WTC11 (cell line): ENCODE measurements at regions not wholly inside any gene's neighbourhood (a gene's known extent, or its start where the extent isn't known, plus 50 kb on each side); places are given as distances from the start of the nearest gene placed in this dataset.
A peak's percentile ranks its signal among the peaks of the same experiment; 100 is the strongest.
"Not testable (repeated sequence)": the region's sequence is repeated elsewhere in the genome, so short reads cannot be mapped to it uniquely, and the experiment has no call there.

Source experiments
- ATAC-seq: fragments of 200-7000 bp; cut with Tn5 transposase; 2 replicates; pipeline ENCODE4 v1.10.0; 2021; ENCODE audit warnings: mild to moderate bottlenecking, moderate library complexity
- CTCF ChIA-PET: fragments of 300-600 bp; sonication (Branson Sonifier 250); formaldehyde crosslinking; loops from one replicate; lab custom pipeline; 2021; ENCODE audit warnings: antibody characterized with exemption; lab: Charles Lee
- POLR2A ChIA-PET: fragments of 350-600 bp; sonication (Branson Sonifier 250); formaldehyde crosslinking; loops from one replicate; lab custom pipeline; 2021; ENCODE audit warnings: antibody characterized with exemption; lab: Charles Lee
- DNase-seq: peaks from one replicate; pipeline ENCODE4 v3.0.0; 2021; ENCODE audit warnings: low spot score
- H3K27ac Mint-ChIP-seq: 2 replicates; pipeline ENCODE4 v1.8.0; 2021; ENCODE audit warnings: mixed read lengths
- H3K27me3 Mint-ChIP-seq: 2 replicates; pipeline ENCODE4 v1.8.0; 2021; ENCODE audit warnings: low read depth, mild to moderate bottlenecking, moderate library complexity, mixed read lengths
- H3K36me3 Mint-ChIP-seq: 2 replicates; pipeline ENCODE4 v1.8.0; 2021; ENCODE audit warnings: mixed read lengths
- H3K4me1 Mint-ChIP-seq: 2 replicates; pipeline ENCODE4 v1.8.0; 2022; ENCODE audit warnings: mixed read lengths
- H3K4me3 Mint-ChIP-seq: 2 replicates; pipeline ENCODE4 v1.8.0; 2021; ENCODE audit warnings: mild to moderate bottlenecking, moderate library complexity, mixed read lengths
- H3K9me3 Mint-ChIP-seq: 2 replicates; pipeline ENCODE4 v1.8.0; 2021; ENCODE audit warnings: mixed read lengths
- CBFB ChIP-seq: sonication (generic); formaldehyde crosslinking; IDR thresholded peaks from 2 replicates; pipeline ENCODE4 v1.8.1; 2022; ENCODE audit warnings: mild to moderate bottlenecking, low read depth, missing genetic modification reagents
- E2F5 ChIP-seq: sonication (generic); formaldehyde crosslinking; IDR thresholded peaks from 2 replicates; pipeline ENCODE4 v1.8.1; 2022; ENCODE audit warnings: mild to moderate bottlenecking, moderate library complexity, missing genetic modification reagents
- GABPB1 ChIP-seq: sonication (generic); formaldehyde crosslinking; IDR thresholded peaks from 2 replicates; pipeline ENCODE4 v1.8.1; 2023; ENCODE audit warnings: mild to moderate bottlenecking, missing genetic modification reagents
- GRHL2 ChIP-seq: fragments of 250-450 bp; sonication (Bioruptor Pico); IDR thresholded peaks from 2 replicates; pipeline ENCODE4 v1.8.0; 2022; ENCODE audit warnings: mild to moderate bottlenecking, moderate library complexity; ENCODE audit not compliant: insufficient replicate concordance, severe bottlenecking
- HMGA2 ChIP-seq: fragments of 250-450 bp; sonication (Bioruptor Pico); IDR thresholded peaks from 2 replicates; pipeline ENCODE4 v1.4.0; 2021; ENCODE audit warnings: mild to moderate bottlenecking, moderate library complexity
- JAZF1 ChIP-seq: fragments of 250-450 bp; sonication (Bioruptor Pico); IDR thresholded peaks from 2 replicates; pipeline ENCODE4 v1.9.0; 2021; ENCODE audit warnings: moderate library complexity, mild to moderate bottlenecking, inconsistent platforms
- KAT7 ChIP-seq: sonication (generic); formaldehyde crosslinking; IDR thresholded peaks from 2 replicates; pipeline ENCODE4 v1.8.1; 2023; ENCODE audit warnings: missing genetic modification reagents, mild to moderate bottlenecking, borderline replicate concordance
- NR1H2 ChIP-seq: sonication (generic); formaldehyde crosslinking; IDR thresholded peaks from 2 replicates; pipeline ENCODE4 v1.9.0; 2021; ENCODE audit warnings: mild to moderate bottlenecking, moderate library complexity, missing genetic modification reagents
- NR2C2 ChIP-seq: sonication (generic); formaldehyde crosslinking; IDR thresholded peaks from 2 replicates; pipeline ENCODE4 v1.8.0; 2022; ENCODE audit warnings: mild to moderate bottlenecking, missing genetic modification reagents
- RELA ChIP-seq: sonication (generic); formaldehyde crosslinking; IDR thresholded peaks from 2 replicates; pipeline ENCODE4 v1.8.1; 2022; ENCODE audit warnings: missing genetic modification reagents, mild to moderate bottlenecking, borderline replicate concordance
- TCF7 ChIP-seq: sonication (generic); formaldehyde crosslinking; IDR thresholded peaks from 2 replicates; pipeline ENCODE4 v1.8.0; 2022; ENCODE audit warnings: mild to moderate bottlenecking, low read depth, missing genetic modification reagents, moderate library complexity
- ZBTB21 ChIP-seq: sonication (generic); formaldehyde crosslinking; IDR thresholded peaks from 2 replicates; pipeline ENCODE4 v1.8.1; 2023; ENCODE audit warnings: mild to moderate bottlenecking, missing genetic modification reagents, borderline replicate concordance
- ZNF121 ChIP-seq: sonication (generic); formaldehyde crosslinking; IDR thresholded peaks from 2 replicates; pipeline ENCODE4 v1.8.0; 2023; ENCODE audit warnings: missing genetic modification reagents
- ZNF219 ChIP-seq: sonication (generic); formaldehyde crosslinking; IDR thresholded peaks from 2 replicates; pipeline ENCODE4 v1.8.0; 2023; ENCODE audit warnings: missing genetic modification reagents, mild to moderate bottlenecking, borderline replicate concordance
- ZNF416 ChIP-seq: fragments of 250-450 bp; sonication (Bioruptor Pico); IDR thresholded peaks from 2 replicates; pipeline ENCODE4 v1.9.0; 2021; ENCODE audit warnings: mild to moderate bottlenecking, inconsistent platforms
- TF ChIP-seq, protein P1 (sequence below): sonication (generic); formaldehyde crosslinking; IDR thresholded peaks from 2 replicates; pipeline ENCODE4 v1.8.0; 2022; ENCODE audit warnings: mild to moderate bottlenecking, missing genetic modification reagents
- TF ChIP-seq, protein P2 (sequence below): sonication (generic); formaldehyde crosslinking; IDR thresholded peaks from 2 replicates; pipeline ENCODE4 v1.8.0; 2022; ENCODE audit warnings: mild to moderate bottlenecking, missing genetic modification reagents
- TF ChIP-seq, protein P3 (sequence below): sonication (generic); formaldehyde crosslinking; IDR thresholded peaks from 2 replicates; pipeline ENCODE4 v1.8.1; 2023; ENCODE audit warnings: mild to moderate bottlenecking, missing genetic modification reagents
- TF ChIP-seq, protein P4 (sequence below): sonication (generic); formaldehyde crosslinking; IDR thresholded peaks from 2 replicates; pipeline ENCODE4 v1.8.1; 2022; ENCODE audit warnings: low read depth, missing genetic modification reagents, borderline replicate concordance

DNA sequence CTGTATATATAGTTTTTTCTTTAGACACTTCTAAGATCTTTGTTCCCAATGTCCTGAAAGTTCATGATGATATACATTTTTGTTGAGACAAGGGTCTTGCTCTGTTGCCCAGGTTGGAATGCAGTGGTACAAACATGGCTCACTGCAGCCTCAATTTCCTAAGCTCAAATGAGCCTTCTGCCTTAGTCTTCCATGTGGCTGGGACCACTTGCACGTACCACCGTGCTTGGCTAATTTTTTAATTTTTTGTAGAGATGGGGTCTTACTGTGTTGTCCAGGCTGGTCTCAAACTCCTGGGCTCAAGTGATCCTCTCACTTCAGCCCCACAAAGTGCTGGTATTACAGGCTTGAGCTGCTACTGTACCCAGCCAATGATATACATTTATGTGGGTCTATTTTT, 132.9 kb upstream of the BCOR start:
- ATAC-seq (no peak), DNase-seq (no peak)
- TF ChIP-seq ZNF121 (CRISPR knock-in tag) = peak; percentile 14; the same call in 1 of the 2 replicates
- TF ChIP-seq TCF7 (CRISPR knock-in tag) = no peak
- TF ChIP-seq GABPB1 = no peak
- no peak for TF ChIP-seq CBFB (CRISPR knock-in tag)
- POLR2A ChIA-PET = no interaction called here
- Mint-ChIP-seq H3K27me3 (no peaks in the 10 kb centered on the region), H3K27ac (no peak overlapping the region), H3K4me1 (no peaks in the 10 kb centered on the region), H3K9me3 (no peaks in the 10 kb centered on the region), H3K36me3 (no peaks in the 10 kb centered on the region), H3K4me3 (no peak overlapping the region)
- CTCF ChIA-PET = no interaction called here

DNA sequence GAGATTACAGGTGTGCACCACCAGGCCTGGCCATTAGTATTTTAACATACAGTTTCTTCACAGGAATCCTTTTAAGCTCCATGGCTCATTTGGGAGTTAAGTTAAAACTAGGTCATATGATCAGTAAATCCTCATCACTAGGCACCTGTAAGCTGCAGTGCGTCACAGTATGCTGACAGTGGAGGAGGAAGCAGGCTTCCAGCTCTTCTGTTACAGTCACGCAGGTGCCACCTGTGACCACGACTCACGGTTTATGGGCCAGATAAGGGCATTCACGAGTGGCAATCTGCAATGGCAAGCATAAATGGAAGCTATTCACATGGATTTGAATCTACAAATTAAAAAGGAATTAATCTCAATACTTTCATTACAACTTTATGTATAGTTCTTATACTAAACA, 129.4 kb upstream of the BCOR start:
- POLR2A ChIA-PET = no interaction called here
- Mint-ChIP-seq H3K4me3 (no peak overlapping the region), H3K36me3 (no peaks in the 10 kb centered on the region), H3K27ac (no peak overlapping the region), H3K9me3 (0 out of 2 replicates have a peak, but pooled peaks cover 5% of the 10 kb centered on the region), H3K27me3 (peaks cover 2% of the 10 kb centered on the region; the same call in 1 of the 2 replicates), H3K4me1 (no peaks in the 10 kb centered on the region)
- CTCF ChIA-PET = no interaction called here
- DNase-seq = no peak
- no peak for ATAC-seq
- TF ChIP-seq E2F5 (CRISPR knock-in tag) = no peak
- TF ChIP-seq, all 79 proteins: peak for 0

DNA sequence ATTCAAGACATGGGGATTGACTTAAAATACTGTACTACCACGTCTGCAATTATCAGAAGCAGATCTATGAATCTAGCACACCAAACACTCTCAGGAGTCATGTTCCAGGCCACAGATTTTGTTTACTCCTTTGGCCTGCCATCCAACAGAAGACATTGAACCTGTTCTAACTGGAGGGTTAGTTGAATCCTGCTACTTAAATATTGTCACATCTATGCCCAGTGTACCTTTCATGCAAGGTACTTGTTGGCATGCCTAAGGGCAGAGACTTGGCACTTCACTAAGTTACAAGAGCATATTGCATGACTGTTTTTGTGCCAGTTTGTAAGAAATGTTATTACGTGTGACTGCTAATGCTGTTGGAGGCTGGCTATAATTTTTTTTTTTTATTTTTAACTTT, 126.9 kb upstream of the BCOR start:
- ATAC-seq = no peak
- H3K4me3 Mint-ChIP-seq = no peak overlapping the region
- no peak for DNase-seq
- H3K27me3 Mint-ChIP-seq = peaks cover 2% of the 10 kb centered on the region; the same call in 1 of the 2 replicates
- H3K9me3 Mint-ChIP-seq = 0 out of 2 replicates have a peak, but pooled peaks cover 10% of the 10 kb centered on the region
- TF ChIP-seq, protein P1, sequence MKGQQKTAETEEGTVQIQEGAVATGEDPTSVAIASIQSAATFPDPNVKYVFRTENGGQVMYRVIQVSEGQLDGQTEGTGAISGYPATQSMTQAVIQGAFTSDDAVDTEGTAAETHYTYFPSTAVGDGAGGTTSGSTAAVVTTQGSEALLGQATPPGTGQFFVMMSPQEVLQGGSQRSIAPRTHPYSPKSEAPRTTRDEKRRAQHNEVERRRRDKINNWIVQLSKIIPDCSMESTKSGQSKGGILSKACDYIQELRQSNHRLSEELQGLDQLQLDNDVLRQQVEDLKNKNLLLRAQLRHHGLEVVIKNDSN (CRISPR knock-in tag) = no peak
- TF ChIP-seq, protein P2, sequence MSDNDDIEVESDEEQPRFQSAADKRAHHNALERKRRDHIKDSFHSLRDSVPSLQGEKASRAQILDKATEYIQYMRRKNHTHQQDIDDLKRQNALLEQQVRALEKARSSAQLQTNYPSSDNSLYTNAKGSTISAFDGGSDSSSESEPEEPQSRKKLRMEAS = no peak
- H3K4me1 Mint-ChIP-seq = no peaks in the 10 kb centered on the region
- peaks cover 2% of the 10 kb centered on the region; the same call in 1 of the 2 replicates for H3K36me3 Mint-ChIP-seq
- ChIA-PET POLR2A (no interaction called here), CTCF (no interaction called here)
- H3K27ac Mint-ChIP-seq = no peak overlapping the region

DNA sequence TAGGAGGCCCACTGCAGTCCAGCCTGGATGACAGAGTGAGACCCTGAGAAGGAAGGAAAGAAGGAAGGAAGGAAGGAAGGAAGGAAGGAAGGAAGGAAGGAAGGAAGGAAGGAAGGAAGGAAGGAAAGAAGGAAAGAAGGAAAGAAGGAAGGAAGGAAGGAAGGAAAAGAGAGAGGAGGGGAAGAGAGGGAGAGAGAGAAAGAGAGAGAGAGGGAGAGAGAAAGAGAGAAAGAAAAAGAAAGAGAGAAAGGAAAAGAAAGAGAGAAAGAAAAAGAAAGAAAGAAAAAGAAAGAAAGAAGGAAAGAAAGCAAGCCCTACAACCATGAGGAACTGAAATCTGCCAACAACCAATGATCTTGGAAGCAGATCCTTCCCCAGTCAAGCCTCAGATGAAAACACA, 124.9 kb upstream of the BCOR start:
- CTCF ChIA-PET, H3K36me3 Mint-ChIP-seq, H3K4me3 Mint-ChIP-seq, H3K4me1 Mint-ChIP-seq, ATAC-seq, H3K27ac Mint-ChIP-seq, POLR2A ChIA-PET, DNase-seq, H3K27me3 Mint-ChIP-seq: not testable (repeated sequence)
- 0 out of 2 replicates have a peak, but pooled peaks cover 10% of the 10 kb centered on the region for H3K9me3 Mint-ChIP-seq

GRCh38 chrX:40213092-40213491, 115.3 kb upstream of the BCOR start:
- H3K9me3 Mint-ChIP-seq = peaks cover 8% of the 10 kb centered on the region

DNA sequence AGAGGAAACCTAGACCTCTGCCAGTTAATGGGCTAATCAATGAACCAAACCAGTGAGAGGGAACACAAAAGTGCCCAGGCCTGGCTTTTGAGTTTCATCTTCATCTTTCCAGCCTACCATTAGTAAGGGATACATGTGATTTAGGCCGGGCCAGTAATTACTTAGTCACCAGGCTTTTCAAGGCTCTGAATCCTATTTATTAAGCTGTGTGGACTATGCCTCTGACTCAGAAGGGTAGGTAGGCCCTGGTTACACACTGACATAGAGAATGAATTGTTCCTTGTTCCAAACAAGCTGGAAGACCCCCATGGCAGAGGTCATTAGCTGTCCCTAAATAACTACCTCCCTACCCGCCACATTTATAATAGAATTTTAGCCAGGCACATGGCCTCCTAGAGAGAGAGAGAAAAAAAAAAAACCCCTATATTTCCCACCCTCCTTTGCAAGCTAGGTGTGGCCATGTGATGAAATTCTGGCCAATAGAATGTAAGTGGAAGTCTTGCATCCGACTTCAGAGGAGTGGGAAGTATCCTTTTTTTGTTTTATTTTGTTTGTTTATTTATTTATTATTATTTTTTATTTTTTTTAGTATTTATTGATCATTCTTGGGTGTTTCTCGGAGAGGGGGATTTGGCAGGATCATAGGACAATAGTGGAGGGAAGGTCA, 112.3 kb upstream of the BCOR start:
- Mint-ChIP-seq H3K9me3 (peaks cover 8% of the 10 kb centered on the region), H3K4me3 (no peak overlapping the region), H3K27me3 (peaks cover 3% of the 10 kb centered on the region; the same call in 1 of the 2 replicates), H3K4me1 (peaks cover 5% of the 10 kb centered on the region; the same call in 1 of the 2 replicates), H3K27ac (no peak overlapping the region), H3K36me3 (peaks cover 6% of the 10 kb centered on the region; the same call in 1 of the 2 replicates)
- ATAC-seq (no peak), DNase-seq (no peak)
- ChIA-PET POLR2A (no interaction called here), CTCF (no interaction called here)
- no peak for TF ChIP-seq NR2C2
- TF ChIP-seq, protein P3, sequence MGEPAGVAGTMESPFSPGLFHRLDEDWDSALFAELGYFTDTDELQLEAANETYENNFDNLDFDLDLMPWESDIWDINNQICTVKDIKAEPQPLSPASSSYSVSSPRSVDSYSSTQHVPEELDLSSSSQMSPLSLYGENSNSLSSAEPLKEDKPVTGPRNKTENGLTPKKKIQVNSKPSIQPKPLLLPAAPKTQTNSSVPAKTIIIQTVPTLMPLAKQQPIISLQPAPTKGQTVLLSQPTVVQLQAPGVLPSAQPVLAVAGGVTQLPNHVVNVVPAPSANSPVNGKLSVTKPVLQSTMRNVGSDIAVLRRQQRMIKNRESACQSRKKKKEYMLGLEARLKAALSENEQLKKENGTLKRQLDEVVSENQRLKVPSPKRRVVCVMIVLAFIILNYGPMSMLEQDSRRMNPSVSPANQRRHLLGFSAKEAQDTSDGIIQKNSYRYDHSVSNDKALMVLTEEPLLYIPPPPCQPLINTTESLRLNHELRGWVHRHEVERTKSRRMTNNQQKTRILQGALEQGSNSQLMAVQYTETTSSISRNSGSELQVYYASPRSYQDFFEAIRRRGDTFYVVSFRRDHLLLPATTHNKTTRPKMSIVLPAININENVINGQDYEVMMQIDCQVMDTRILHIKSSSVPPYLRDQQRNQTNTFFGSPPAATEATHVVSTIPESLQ = no peak
- no peak for TF ChIP-seq ZNF219 (CRISPR knock-in tag)
- no peak for TF ChIP-seq ZBTB21 (CRISPR knock-in tag)
- no peak for TF ChIP-seq GABPB1
- TF ChIP-seq KAT7 = no peak
- TF ChIP-seq HMGA2 (CRISPR knock-in tag) = no peak
- no peak for TF ChIP-seq GRHL2
- no peak for TF ChIP-seq JAZF1 (CRISPR knock-in tag)
- TF ChIP-seq, protein P4, sequence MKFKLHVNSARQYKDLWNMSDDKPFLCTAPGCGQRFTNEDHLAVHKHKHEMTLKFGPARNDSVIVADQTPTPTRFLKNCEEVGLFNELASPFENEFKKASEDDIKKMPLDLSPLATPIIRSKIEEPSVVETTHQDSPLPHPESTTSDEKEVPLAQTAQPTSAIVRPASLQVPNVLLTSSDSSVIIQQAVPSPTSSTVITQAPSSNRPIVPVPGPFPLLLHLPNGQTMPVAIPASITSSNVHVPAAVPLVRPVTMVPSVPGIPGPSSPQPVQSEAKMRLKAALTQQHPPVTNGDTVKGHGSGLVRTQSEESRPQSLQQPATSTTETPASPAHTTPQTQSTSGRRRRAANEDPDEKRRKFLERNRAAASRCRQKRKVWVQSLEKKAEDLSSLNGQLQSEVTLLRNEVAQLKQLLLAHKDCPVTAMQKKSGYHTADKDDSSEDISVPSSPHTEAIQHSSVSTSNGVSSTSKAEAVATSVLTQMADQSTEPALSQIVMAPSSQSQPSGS (CRISPR knock-in tag) = no peak

More at GRCh38 chrX:40213092-40213491, 115.3 kb upstream of the BCOR start:
- H3K27me3 Mint-ChIP-seq = no peaks in the 10 kb centered on the region
- DNase-seq = no peak
- TF ChIP-seq NR1H2 (CRISPR knock-in tag) = no peak
- TF ChIP-seq KAT7 = no peak
- TF ChIP-seq ZNF416 (CRISPR knock-in tag) = 0 out of 2 replicates have a peak, but pooled peaks have one; percentile 23
- TF ChIP-seq GRHL2 = no peak
- no peak for TF ChIP-seq RELA
- TF ChIP-seq, all 79 proteins: peak for 1
- Mint-ChIP-seq H3K36me3 (peaks cover 6% of the 10 kb centered on the region; the same call in 1 of the 2 replicates), H3K27ac (no peak overlapping the region), H3K4me1 (no peaks in the 10 kb centered on the region), H3K4me3 (no peak overlapping the region)
- ATAC-seq = no peak
- CTCF ChIA-PET = no interaction called here
- POLR2A ChIA-PET = no interaction called here
